KMS-11 (cell line): ENCODE measurements at regions not wholly inside any gene's neighbourhood (a gene's known extent, or its start where the extent isn't known, plus 50 kb on each side); places are given as distances from the start of the nearest gene placed in this dataset.

ENCODE experiments used
- H2AFZ ChIP-seq: fragments of 200-600 bp; sonication (generic); 2 replicates; pipeline ENCODE4 v1.6.1; 2016; ENCODE audit warnings: antibody characterized with exemption, mixed run types, low read depth
- H3K27ac ChIP-seq: fragments of 200-600 bp; sonication (generic); 2 replicates; pipeline ENCODE4 v1.6.1; 2016; ENCODE audit warnings: mild to moderate bottlenecking, mixed run types
- H3K27me3 ChIP-seq: fragments of 200-600 bp; sonication (generic); 2 replicates; pipeline ENCODE4 v1.6.1; 2017; ENCODE audit warnings: mild to moderate bottlenecking, low read depth, mixed run types, moderate library complexity; ENCODE audit not compliant: insufficient read depth
- H3K36me3 ChIP-seq: fragments of 200-600 bp; sonication (generic); 2 replicates; pipeline ENCODE4 v1.6.1; 2017; ENCODE audit warnings: mild to moderate bottlenecking, mixed run types; ENCODE audit not compliant: insufficient read depth
- H3K4me1 ChIP-seq: fragments of 200-600 bp; sonication (generic); 2 replicates; pipeline ENCODE4 v1.6.1; 2016; ENCODE audit warnings: mild to moderate bottlenecking, low read depth, mixed run types; ENCODE audit not compliant: poor library complexity, severe bottlenecking
- H3K4me2 ChIP-seq: fragments of 200-600 bp; sonication (generic); 2 replicates; pipeline ENCODE4 v1.7.0; 2016; ENCODE audit warnings: mild to moderate bottlenecking, mixed run types
- H3K4me3 ChIP-seq: fragments of 200-600 bp; sonication (generic); IDR thresholded peaks from 2 replicates; pipeline ENCODE4 v1.6.1; 2017; ENCODE audit warnings: low read depth, low read length, mixed read lengths; ENCODE audit not compliant: insufficient read depth
- H3K79me2 ChIP-seq: fragments of 200-600 bp; sonication (generic); 2 replicates; pipeline ENCODE4 v1.6.1; 2016; ENCODE audit warnings: low read depth, mixed run types; ENCODE audit not compliant: insufficient read depth
- H3K9ac ChIP-seq: fragments of 200-600 bp; sonication (generic); 2 replicates; pipeline ENCODE4 v1.6.1; 2016; ENCODE audit warnings: mild to moderate bottlenecking, mixed run types
- H4K20me1 ChIP-seq: fragments of 200-600 bp; sonication (generic); 2 replicates; pipeline ENCODE4 v1.6.1; 2016; ENCODE audit warnings: mild to moderate bottlenecking, mixed run types; ENCODE audit not compliant: insufficient read depth
- CTCF ChIP-seq: fragments of 200-600 bp; sonication (generic); conservative IDR thresholded peaks from 2 replicates; pipeline ENCODE4 v1.6.1; 2017; ENCODE audit warnings: low read depth, mild to moderate bottlenecking, antibody characterized with exemption, low read length, moderate library complexity, mixed read lengths

GRCh38 chr1:96552451-96552850, 169.1 kb upstream of the PTBP2 start:
- no peak overlapping the region for H3K9ac ChIP-seq
- no peaks in the 10 kb centered on the region for H3K79me2 ChIP-seq
- H4K20me1 ChIP-seq = no peaks in the 10 kb centered on the region
- no peak overlapping the region for H2AFZ ChIP-seq
- TF ChIP-seq CTCF = no peak
- no peaks in the 10 kb centered on the region for H3K36me3 ChIP-seq
- no peaks in the 10 kb centered on the region for H3K4me1 ChIP-seq
- H3K4me2 ChIP-seq = no peak overlapping the region
- H3K27ac ChIP-seq = no peak overlapping the region
- no peak overlapping the region for H3K4me3 ChIP-seq
- H3K27me3 ChIP-seq = no peaks in the 10 kb centered on the region

- Histone ChIP-seq H3K4me3 (no peak overlapping the region), H3K4me2 (no peak overlapping the region), H3K9ac (no peak overlapping the region), H3K27ac (no peak overlapping the region), H3K4me1 (no peaks in the 10 kb centered on the region), H3K36me3 (no peaks in the 10 kb centered on the region), H2AFZ (no peak overlapping the region), H3K27me3 (no peaks in the 10 kb centered on the region), H4K20me1 (no peaks in the 10 kb centered on the region), H3K79me2 (no peaks in the 10 kb centered on the region)
- TF ChIP-seq CTCF = no peak
Measured at GRCh38 chr1:96553811-96554210, 167.8 kb upstream of the PTBP2 start.

GRCh38 chr1:96554364-96554763, 167.2 kb upstream of the PTBP2 start:
- Histone ChIP-seq H3K36me3 (no peaks in the 10 kb centered on the region), H3K27ac (no peak overlapping the region), H3K79me2 (no peaks in the 10 kb centered on the region), H3K27me3 (no peaks in the 10 kb centered on the region), H2AFZ (no peak overlapping the region), H3K9ac (no peak overlapping the region), H3K4me2 (no peak overlapping the region), H3K4me3 (no peak overlapping the region), H3K4me1 (no peaks in the 10 kb centered on the region), H4K20me1 (no peaks in the 10 kb centered on the region)
- no peak for TF ChIP-seq CTCF

GRCh38 chr1:96557336-96557735, 164.2 kb upstream of the PTBP2 start:
- TF ChIP-seq CTCF = no peak
- Histone ChIP-seq H3K79me2 (no peaks in the 10 kb centered on the region), H3K27me3 (no peaks in the 10 kb centered on the region), H2AFZ (no peak overlapping the region), H3K4me1 (no peaks in the 10 kb centered on the region), H3K4me2 (no peak overlapping the region), H3K9ac (no peak overlapping the region), H3K27ac (no peak overlapping the region), H4K20me1 (no peaks in the 10 kb centered on the region), H3K4me3 (no peak overlapping the region), H3K36me3 (no peaks in the 10 kb centered on the region)

- H3K4me3 ChIP-seq = no peak overlapping the region
- no peak for TF ChIP-seq CTCF
- no peak overlapping the region for H3K27ac ChIP-seq
Measured at GRCh38 chr1:96558635-96559034, 162.9 kb upstream of the PTBP2 start.

More at GRCh38 chr1:96558635-96559034, 162.9 kb upstream of the PTBP2 start:
- no peaks in the 10 kb centered on the region for H3K27me3 ChIP-seq
- H4K20me1 ChIP-seq = no peaks in the 10 kb centered on the region
- no peaks in the 10 kb centered on the region for H3K4me1 ChIP-seq
- no peak overlapping the region for H3K9ac ChIP-seq
- H2AFZ ChIP-seq = no peak overlapping the region
- no peaks in the 10 kb centered on the region for H3K79me2 ChIP-seq
- no peaks in the 10 kb centered on the region for H3K36me3 ChIP-seq
- H3K4me2 ChIP-seq = no peak overlapping the region
